HEK293 (cell line): ENCODE measurements at regions not wholly inside any gene's neighbourhood (a gene's known extent, or its start where the extent isn't known, plus 50 kb on each side); places are given as distances from the start of the nearest gene placed in this dataset.

Source experiments
- CTCF ChIP-seq: fragments of 450-650 bp; formaldehyde crosslinking; IDR thresholded peaks from 2 replicates; pipeline ENCODE4 v1.5.1; 2016; ENCODE audit warnings: missing biosample characterization, missing genetic modification characterization
- GLI4 ChIP-seq: fragments of 450-650 bp; formaldehyde crosslinking; IDR thresholded peaks from 2 replicates; pipeline ENCODE4 v1.5.1; 2016; ENCODE audit warnings: missing biosample characterization, missing genetic modification characterization
- TCF7L2 ChIP-seq: IDR thresholded peaks from 2 replicates; pipeline ENCODE4 v1.6.1; 2011; ENCODE audit warnings: low read depth, mild to moderate bottlenecking, inconsistent platforms, low read length, moderate library complexity, borderline replicate concordance
- YY1 ChIP-seq: fragments of 450-650 bp; formaldehyde crosslinking; IDR thresholded peaks from 2 replicates; pipeline ENCODE4 v1.5.1; 2018; ENCODE audit warnings: missing biosample characterization, missing genetic modification characterization
- ZBTB11 ChIP-seq: fragments of 450-650 bp; formaldehyde crosslinking; conservative IDR thresholded peaks from 2 replicates; pipeline ENCODE4 v1.5.1; 2016; ENCODE audit warnings: low read depth, missing biosample characterization, missing genetic modification characterization
- ZFP37 ChIP-seq: fragments of 450-650 bp; formaldehyde crosslinking; IDR thresholded peaks from 2 replicates; pipeline ENCODE4 v1.5.1; 2016; ENCODE audit warnings: missing biosample characterization, missing genetic modification characterization
- ZNF302 ChIP-seq: fragments of 450-650 bp; formaldehyde crosslinking; IDR thresholded peaks from 2 replicates; pipeline ENCODE4 v1.5.1; 2016; ENCODE audit warnings: missing biosample characterization, missing genetic modification characterization, low read depth
- ZNF560 ChIP-seq: fragments of 450-650 bp; formaldehyde crosslinking; IDR thresholded peaks from 2 replicates; pipeline ENCODE4 v1.5.1; 2017; ENCODE audit warnings: missing biosample characterization, missing genetic modification characterization, borderline replicate concordance

GRCh38 chr12:90257927-90258624 lies 549.4 kb upstream of the ATP2B1 start:
- no peak for TF ChIP-seq ZFP37 (tag by site-specific recombination)
- no peak for TF ChIP-seq TCF7L2
- no peak for TF ChIP-seq ZNF302 (tag by site-specific recombination)
- no peak for TF ChIP-seq ZBTB11 (tag by site-specific recombination)
- TF ChIP-seq GLI4 (tag by site-specific recombination), result no peak
- no peak for TF ChIP-seq YY1 (tag by site-specific recombination)
- TF ChIP-seq CTCF, result no peak
- TF ChIP-seq ZNF560 (tag by site-specific recombination), result no peak
